ENCODE measurements at regions not wholly inside any gene's neighbourhood (a gene's known extent, or its start where the extent isn't known, plus 50 kb on each side); places are given as distances from the start of the nearest gene placed in this dataset.

DNA sequence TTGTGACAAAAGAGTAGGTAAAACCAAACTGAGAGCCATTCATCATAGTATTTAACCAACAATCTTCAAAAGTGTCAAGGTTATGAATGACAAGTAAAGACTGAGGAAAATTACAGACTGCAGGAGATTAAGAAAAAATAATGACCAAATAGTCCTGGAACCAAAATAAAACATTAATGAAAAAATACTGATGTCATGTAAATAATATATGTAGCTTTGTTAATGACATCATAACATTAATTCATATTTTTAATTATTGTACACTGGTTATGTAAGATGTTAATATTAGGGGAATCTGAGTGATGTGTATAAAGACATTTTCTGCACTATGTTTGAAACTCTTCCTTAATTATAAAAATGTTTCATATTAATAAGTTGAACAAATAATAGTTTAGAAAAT, 436.7 kb downstream of the CYLC2 start:
- no peak overlapping the region for H3K4me3 ChIP-seq (ENCODE audit: control insufficient read depth in 2 of 3, extremely low read depth in 1 of 3, insufficient read depth in 2 of 3, low read depth in 1 of 3, low read length in 3 of 3)
- TF ChIP-seq EZH2 (IDR thresholded peaks at IDR 0.05; ENCODE audit: low read length), result no peak
- TF ChIP-seq, protein P1, sequence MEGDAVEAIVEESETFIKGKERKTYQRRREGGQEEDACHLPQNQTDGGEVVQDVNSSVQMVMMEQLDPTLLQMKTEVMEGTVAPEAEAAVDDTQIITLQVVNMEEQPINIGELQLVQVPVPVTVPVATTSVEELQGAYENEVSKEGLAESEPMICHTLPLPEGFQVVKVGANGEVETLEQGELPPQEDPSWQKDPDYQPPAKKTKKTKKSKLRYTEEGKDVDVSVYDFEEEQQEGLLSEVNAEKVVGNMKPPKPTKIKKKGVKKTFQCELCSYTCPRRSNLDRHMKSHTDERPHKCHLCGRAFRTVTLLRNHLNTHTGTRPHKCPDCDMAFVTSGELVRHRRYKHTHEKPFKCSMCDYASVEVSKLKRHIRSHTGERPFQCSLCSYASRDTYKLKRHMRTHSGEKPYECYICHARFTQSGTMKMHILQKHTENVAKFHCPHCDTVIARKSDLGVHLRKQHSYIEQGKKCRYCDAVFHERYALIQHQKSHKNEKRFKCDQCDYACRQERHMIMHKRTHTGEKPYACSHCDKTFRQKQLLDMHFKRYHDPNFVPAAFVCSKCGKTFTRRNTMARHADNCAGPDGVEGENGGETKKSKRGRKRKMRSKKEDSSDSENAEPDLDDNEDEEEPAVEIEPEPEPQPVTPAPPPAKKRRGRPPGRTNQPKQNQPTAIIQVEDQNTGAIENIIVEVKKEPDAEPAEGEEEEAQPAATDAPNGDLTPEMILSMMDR (optimal IDR thresholded peaks at IDR 0.05 in 1 of 3, IDR thresholded peaks at IDR 0.05 in 1 of 3, conservative IDR thresholded peaks at IDR 0.05 in 1 of 3; ENCODE audit: extremely low read depth in 1 of 3, insufficient read depth in 2 of 3, low read length in 3 of 3), result no peak
- dilution Hi-C loops (cut with MboI; ENCODE audit: extremely low pct_ligation_motif_present, low sequenced_read_pairs), result no loop called here
- no peaks in the 10 kb centered on the region for H3K27me3 ChIP-seq (ENCODE audit: control insufficient read depth, extremely low read depth, insufficient read depth, low read length)
- FAIRE-seq (no peak), DNase-seq (ENCODE audit: low read depth, low spot score) (no peak)
- no peaks in the 10 kb centered on the region for H3K4me1 ChIP-seq (ENCODE audit: control insufficient read depth, extremely low read depth, insufficient read depth, low read length)
- no peaks in the 10 kb centered on the region for H3K36me3 ChIP-seq (ENCODE audit: control insufficient read depth in 2 of 2, extremely low read depth in 1 of 2, insufficient read depth in 2 of 2, low read length in 2 of 2)
- no peaks in the 10 kb centered on the region for H3K9me1 ChIP-seq (ENCODE audit: control insufficient read depth, extremely low read depth, insufficient read depth, low read length)
- no peaks in the 10 kb centered on the region for H4K20me1 ChIP-seq (ENCODE audit: control insufficient read depth, extremely low read depth, insufficient read depth, low read length)
- no peaks in the 10 kb centered on the region for H3K9me3 ChIP-seq (ENCODE audit: control insufficient read depth, low read depth, low read length)
- no peak overlapping the region for H3K9ac ChIP-seq (ENCODE audit: control insufficient read depth, extremely low read depth, insufficient read depth, low read length)
- no peak overlapping the region for H2AFZ ChIP-seq (ENCODE audit: control insufficient read depth, low read length)
- no peak overlapping the region for H3K27ac ChIP-seq (ENCODE audit: control insufficient read depth, insufficient read depth, low read length)
- H3K79me2 ChIP-seq (ENCODE audit: control insufficient read depth, insufficient read depth, low read length), result no peaks in the 10 kb centered on the region
- H3K4me2 ChIP-seq (ENCODE audit: control insufficient read depth, extremely low read depth, insufficient read depth, low read depth, low read length), result no peak overlapping the region

DNA sequence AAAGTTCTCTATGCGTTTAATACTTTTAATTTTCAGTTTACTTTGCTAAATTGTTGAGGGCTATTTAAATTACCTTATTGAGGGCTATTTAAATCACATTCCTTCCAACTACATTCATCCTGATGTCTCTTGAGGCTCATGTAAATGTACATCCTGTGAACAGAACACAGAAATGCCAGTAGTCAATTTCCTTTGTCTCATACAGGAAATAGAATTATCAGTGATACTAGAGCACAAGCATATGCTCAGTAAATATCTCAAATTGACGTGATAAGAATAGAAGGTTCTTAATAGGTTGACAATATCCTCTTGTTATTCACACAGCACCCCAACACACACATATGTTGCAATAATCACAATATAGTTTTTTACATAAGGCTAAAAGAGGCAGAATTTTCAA, 449.0 kb downstream of the CYLC2 start:
- Histone ChIP-seq H3K36me3 (ENCODE audit: control insufficient read depth in 2 of 2, extremely low read depth in 1 of 2, insufficient read depth in 2 of 2, low read length in 2 of 2) (no peaks in the 10 kb centered on the region), H3K4me3 (ENCODE audit: control insufficient read depth in 2 of 3, extremely low read depth in 1 of 3, insufficient read depth in 2 of 3, low read depth in 1 of 3, low read length in 3 of 3) (no peak overlapping the region), H3K9ac (ENCODE audit: control insufficient read depth, extremely low read depth, insufficient read depth, low read length) (no peak overlapping the region), H3K4me1 (ENCODE audit: control insufficient read depth, extremely low read depth, insufficient read depth, low read length) (no peaks in the 10 kb centered on the region), H3K4me2 (ENCODE audit: control insufficient read depth, extremely low read depth, insufficient read depth, low read depth, low read length) (no peak overlapping the region), H3K9me3 (ENCODE audit: control insufficient read depth, low read depth, low read length) (no peaks in the 10 kb centered on the region), H4K20me1 (ENCODE audit: control insufficient read depth, extremely low read depth, insufficient read depth, low read length) (no peaks in the 10 kb centered on the region), H3K9me1 (ENCODE audit: control insufficient read depth, extremely low read depth, insufficient read depth, low read length) (no peaks in the 10 kb centered on the region), H3K27ac (ENCODE audit: control insufficient read depth, insufficient read depth, low read length) (no peak overlapping the region), H3K27me3 (ENCODE audit: control insufficient read depth, extremely low read depth, insufficient read depth, low read length) (no peaks in the 10 kb centered on the region), H3K79me2 (ENCODE audit: control insufficient read depth, insufficient read depth, low read length) (no peaks in the 10 kb centered on the region), H2AFZ (ENCODE audit: control insufficient read depth, low read length) (no peak overlapping the region)
- TF ChIP-seq EZH2 (IDR thresholded peaks at IDR 0.05; ENCODE audit: low read length), result no peak
- TF ChIP-seq, protein P1 (optimal IDR thresholded peaks at IDR 0.05 in 1 of 3, IDR thresholded peaks at IDR 0.05 in 1 of 3, conservative IDR thresholded peaks at IDR 0.05 in 1 of 3; ENCODE audit: extremely low read depth in 1 of 3, insufficient read depth in 2 of 3, low read length in 3 of 3), result no peak
- FAIRE-seq, result no peak
- no peak for DNase-seq (ENCODE audit: low read depth, low spot score)
- dilution Hi-C loops (cut with MboI; ENCODE audit: extremely low pct_ligation_motif_present, low sequenced_read_pairs), result no loop called here

Data from keratinocyte (primary cell).